SU-DHL-6 (cell line): ENCODE measurements at regions not wholly inside any gene's neighbourhood (a gene's known extent, or its start where the extent isn't known, plus 50 kb on each side); places are given as distances from the start of the nearest gene placed in this dataset.

Source experiments
- EZH2phosphoT487 ChIP-seq: fragments of 200-600 bp; sonication (generic), shearing (Covaris generic); conservative IDR thresholded peaks from 2 replicates; pipeline ENCODE4 v1.6.1; 2018; ENCODE audit warnings: mild to moderate bottlenecking, antibody characterized with exemption, low read length, moderate library complexity, mixed read lengths
- TF ChIP-seq, protein P1 (sequence below): fragments of 200-600 bp; sonication (generic); IDR thresholded peaks from one replicate; pipeline ENCODE4 v1.5.1; 2017; ENCODE audit warnings: antibody characterized with exemption, mild to moderate bottlenecking, low read length, moderate library complexity; ENCODE audit not compliant: insufficient read depth, poor library complexity, severe bottlenecking

GRCh38 chr11:72514331-72514730 lies 80.0 kb upstream of the CLPB start:
- TF ChIP-seq, protein P1, sequence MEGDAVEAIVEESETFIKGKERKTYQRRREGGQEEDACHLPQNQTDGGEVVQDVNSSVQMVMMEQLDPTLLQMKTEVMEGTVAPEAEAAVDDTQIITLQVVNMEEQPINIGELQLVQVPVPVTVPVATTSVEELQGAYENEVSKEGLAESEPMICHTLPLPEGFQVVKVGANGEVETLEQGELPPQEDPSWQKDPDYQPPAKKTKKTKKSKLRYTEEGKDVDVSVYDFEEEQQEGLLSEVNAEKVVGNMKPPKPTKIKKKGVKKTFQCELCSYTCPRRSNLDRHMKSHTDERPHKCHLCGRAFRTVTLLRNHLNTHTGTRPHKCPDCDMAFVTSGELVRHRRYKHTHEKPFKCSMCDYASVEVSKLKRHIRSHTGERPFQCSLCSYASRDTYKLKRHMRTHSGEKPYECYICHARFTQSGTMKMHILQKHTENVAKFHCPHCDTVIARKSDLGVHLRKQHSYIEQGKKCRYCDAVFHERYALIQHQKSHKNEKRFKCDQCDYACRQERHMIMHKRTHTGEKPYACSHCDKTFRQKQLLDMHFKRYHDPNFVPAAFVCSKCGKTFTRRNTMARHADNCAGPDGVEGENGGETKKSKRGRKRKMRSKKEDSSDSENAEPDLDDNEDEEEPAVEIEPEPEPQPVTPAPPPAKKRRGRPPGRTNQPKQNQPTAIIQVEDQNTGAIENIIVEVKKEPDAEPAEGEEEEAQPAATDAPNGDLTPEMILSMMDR: no peak
- TF ChIP-seq EZH2phosphoT487: no peak
